GM23338 (cell line): ENCODE measurements at regions not wholly inside any gene's neighbourhood (a gene's known extent, or its start where the extent isn't known, plus 50 kb on each side); places are given as distances from the start of the nearest gene placed in this dataset.

Experiments used
- ATAC-seq: fragments of 200-7000 bp; cut with Tn5 transposase; 3 replicates; pipeline ENCODE4 v1.9.1; 2020
- DNase-seq: peaks from one replicate; pipeline ENCODE4 v3.0.0-alpha.2; 2015; ENCODE audit warnings: low spot score
- H2AFZ ChIP-seq: fragments of 200-600 bp; sonication (generic); 2 replicates; pipeline ENCODE4 v1.8.0; 2016; ENCODE audit warnings: antibody characterized with exemption, mild to moderate bottlenecking, moderate library complexity
- H3F3A ChIP-seq: fragments of 200-600 bp; sonication (generic); replicated peaks from 2 replicates; pipeline ENCODE4 v1.8.0; 2017; ENCODE audit warnings: antibody characterized with exemption, mixed run types, low read depth
- H3K27ac ChIP-seq: fragments of 200-600 bp; sonication (generic); 2 replicates; pipeline ENCODE4 v1.6.1; 2016; ENCODE audit warnings: low read depth
- H3K27me3 ChIP-seq: fragments of 200-600 bp; sonication (generic); 2 replicates; pipeline ENCODE4 v1.8.0; 2016; ENCODE audit warnings: mild to moderate bottlenecking, mixed run types, moderate library complexity; ENCODE audit not compliant: insufficient read depth
- H3K36me3 ChIP-seq: fragments of 200-600 bp; sonication (generic); 2 replicates; pipeline ENCODE4 v1.8.0; 2016; ENCODE audit warnings: mild to moderate bottlenecking; ENCODE audit not compliant: insufficient read depth
- H3K4me1 ChIP-seq: fragments of 200-600 bp; sonication (generic); 2 replicates; pipeline ENCODE4 v1.8.0; 2016; ENCODE audit warnings: mild to moderate bottlenecking, moderate library complexity; ENCODE audit not compliant: insufficient read depth
- H3K4me2 ChIP-seq: fragments of 200-600 bp; sonication (generic); 2 replicates; pipeline ENCODE4 v1.7.1; 2017; ENCODE audit warnings: mixed run types
- H3K4me3 ChIP-seq: fragments of 200-600 bp; sonication (generic); 2 replicates; pipeline ENCODE4 v1.6.1; 2016; ENCODE audit warnings: mixed run types
- H3K79me2 ChIP-seq: fragments of 200-600 bp; sonication (generic); replicated peaks from 2 replicates; pipeline ENCODE4 v1.8.0; 2017; ENCODE audit warnings: mild to moderate bottlenecking; ENCODE audit not compliant: insufficient read depth
- H3K9me2 ChIP-seq: fragments of 200-600 bp; sonication (generic); 2 replicates; pipeline ENCODE4 v1.8.0; 2017; ENCODE audit not compliant: insufficient read depth
- H4K20me1 ChIP-seq: fragments of 200-600 bp; sonication (generic); replicated peaks from 2 replicates; pipeline ENCODE4 v1.8.0; 2017; ENCODE audit warnings: mild to moderate bottlenecking; ENCODE audit not compliant: insufficient read depth
- H3K27ac Mint-ChIP-seq: 2 replicates; pipeline ENCODE4 v1.8.0; 2020; ENCODE audit warnings: inconsistent platforms, mild to moderate bottlenecking, moderate library complexity, mixed read lengths
- H3K27me3 Mint-ChIP-seq: 3 replicates; pipeline ENCODE4 v1.8.0; 2022; ENCODE audit warnings: low read depth, mild to moderate bottlenecking, moderate library complexity, mixed read lengths, inconsistent platforms; ENCODE audit not compliant: insufficient read depth, poor library complexity
- H3K36me3 Mint-ChIP-seq: 3 replicates; pipeline ENCODE4 v1.8.0; 2021; ENCODE audit warnings: low read depth, mild to moderate bottlenecking, inconsistent platforms, moderate library complexity, mixed read lengths
- H3K4me1 Mint-ChIP-seq: 3 replicates; pipeline ENCODE4 v1.8.0; 2020; ENCODE audit warnings: mild to moderate bottlenecking, inconsistent platforms, mixed read lengths
- H3K4me3 Mint-ChIP-seq: 3 replicates; pipeline ENCODE4 v1.8.0; 2021; ENCODE audit warnings: moderate library complexity, mild to moderate bottlenecking, inconsistent platforms, mixed read lengths
- H3K9me3 Mint-ChIP-seq: 3 replicates; pipeline ENCODE4 v1.8.0; 2020; ENCODE audit warnings: moderate library complexity, mild to moderate bottlenecking, inconsistent platforms, mixed read lengths
- CREB1 ChIP-seq: fragments of 250-450 bp; sonication (Bioruptor Pico); IDR thresholded peaks from 2 replicates; pipeline ENCODE4 v1.5.0; 2020; ENCODE audit warnings: low read depth, mild to moderate bottlenecking, moderate library complexity
- CTCF ChIP-seq, 2 experiments: fragments of 200-600 bp in 1 of 2; sonication (generic) in 1 of 2; conservative IDR thresholded peaks; 2 replicates each; pipeline versions ENCODE4 v1.5.1 to v1.6.1; 2016 to 2017; ENCODE audit warnings: antibody characterized with exemption in 2 of 2, low read depth in 2 of 2, mild to moderate bottlenecking in 2 of 2, moderate library complexity in 1 of 2
- ETS1 ChIP-seq: IDR thresholded peaks from 2 replicates; pipeline ENCODE4 v1.6.1; 2016; ENCODE audit warnings: antibody characterized with exemption
- EZH2 ChIP-seq: fragments of 200-600 bp; sonication (generic); IDR thresholded peaks from one replicate; pipeline ENCODE4 v1.8.0; 2017; ENCODE audit warnings: antibody characterized with exemption, mild to moderate bottlenecking, low read depth; ENCODE audit not compliant: unreplicated experiment
- EZH2phosphoT487 ChIP-seq: fragments of 200-600 bp; sonication (generic); IDR thresholded peaks from one replicate; pipeline ENCODE4 v1.8.1; 2018; ENCODE audit warnings: antibody characterized with exemption; ENCODE audit not compliant: unreplicated experiment
- JUNB ChIP-seq: IDR thresholded peaks from one replicate; pipeline ENCODE4 v1.6.1; 2016; ENCODE audit warnings: antibody characterized with exemption; ENCODE audit not compliant: unreplicated experiment
- NANOG ChIP-seq: IDR thresholded peaks from 2 replicates; pipeline ENCODE4 v1.6.1; 2016; ENCODE audit warnings: antibody characterized with exemption, borderline replicate concordance
- POLR2AphosphoS5 ChIP-seq: IDR thresholded peaks from 2 replicates; pipeline ENCODE4 v1.6.1; 2016; ENCODE audit warnings: antibody characterized with exemption, low read depth
- STAT1 ChIP-seq: IDR thresholded peaks from one replicate; pipeline ENCODE4 v1.6.1; 2016; ENCODE audit warnings: antibody characterized with exemption; ENCODE audit not compliant: unreplicated experiment
- ZNF114 ChIP-seq: fragments of 250-450 bp; sonication (Bioruptor Pico); IDR thresholded peaks from 2 replicates; pipeline ENCODE4 v1.5.0; 2020; ENCODE audit warnings: mild to moderate bottlenecking, moderate library complexity
- ZNF331 ChIP-seq: fragments of 250-450 bp; sonication (Bioruptor Pico); IDR thresholded peaks from 2 replicates; pipeline ENCODE4 v1.5.0; 2020; ENCODE audit warnings: low read depth, mild to moderate bottlenecking, moderate library complexity
- TF ChIP-seq, protein P1 (sequence below): IDR thresholded peaks from one replicate; pipeline ENCODE4 v1.6.1; 2018; ENCODE audit warnings: antibody characterized with exemption; ENCODE audit not compliant: unreplicated experiment
- TF ChIP-seq, protein P2 (sequence below): fragments of 250-450 bp; sonication (Bioruptor Pico); IDR thresholded peaks from 2 replicates; pipeline ENCODE4 v1.5.0; 2020; ENCODE audit warnings: mild to moderate bottlenecking, moderate library complexity

- no peak for TF ChIP-seq EZH2phosphoT487
- no peak for TF ChIP-seq EZH2
- no peak for TF ChIP-seq JUNB
- TF ChIP-seq ETS1: no peak
- no peak for TF ChIP-seq CREB1 (CRISPR knock-in tag)
- TF ChIP-seq STAT1: no peak
- no peak for TF ChIP-seq CTCF (conservative IDR thresholded peaks at IDR 0.05; ENCODE audit: low read depth in 2 of 2)
- no peak for TF ChIP-seq NANOG
- TF ChIP-seq, protein P1, sequence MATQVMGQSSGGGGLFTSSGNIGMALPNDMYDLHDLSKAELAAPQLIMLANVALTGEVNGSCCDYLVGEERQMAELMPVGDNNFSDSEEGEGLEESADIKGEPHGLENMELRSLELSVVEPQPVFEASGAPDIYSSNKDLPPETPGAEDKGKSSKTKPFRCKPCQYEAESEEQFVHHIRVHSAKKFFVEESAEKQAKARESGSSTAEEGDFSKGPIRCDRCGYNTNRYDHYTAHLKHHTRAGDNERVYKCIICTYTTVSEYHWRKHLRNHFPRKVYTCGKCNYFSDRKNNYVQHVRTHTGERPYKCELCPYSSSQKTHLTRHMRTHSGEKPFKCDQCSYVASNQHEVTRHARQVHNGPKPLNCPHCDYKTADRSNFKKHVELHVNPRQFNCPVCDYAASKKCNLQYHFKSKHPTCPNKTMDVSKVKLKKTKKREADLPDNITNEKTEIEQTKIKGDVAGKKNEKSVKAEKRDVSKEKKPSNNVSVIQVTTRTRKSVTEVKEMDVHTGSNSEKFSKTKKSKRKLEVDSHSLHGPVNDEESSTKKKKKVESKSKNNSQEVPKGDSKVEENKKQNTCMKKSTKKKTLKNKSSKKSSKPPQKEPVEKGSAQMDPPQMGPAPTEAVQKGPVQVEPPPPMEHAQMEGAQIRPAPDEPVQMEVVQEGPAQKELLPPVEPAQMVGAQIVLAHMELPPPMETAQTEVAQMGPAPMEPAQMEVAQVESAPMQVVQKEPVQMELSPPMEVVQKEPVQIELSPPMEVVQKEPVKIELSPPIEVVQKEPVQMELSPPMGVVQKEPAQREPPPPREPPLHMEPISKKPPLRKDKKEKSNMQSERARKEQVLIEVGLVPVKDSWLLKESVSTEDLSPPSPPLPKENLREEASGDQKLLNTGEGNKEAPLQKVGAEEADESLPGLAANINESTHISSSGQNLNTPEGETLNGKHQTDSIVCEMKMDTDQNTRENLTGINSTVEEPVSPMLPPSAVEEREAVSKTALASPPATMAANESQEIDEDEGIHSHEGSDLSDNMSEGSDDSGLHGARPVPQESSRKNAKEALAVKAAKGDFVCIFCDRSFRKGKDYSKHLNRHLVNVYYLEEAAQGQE: no peak
- TF ChIP-seq POLR2AphosphoS5: no peak
- TF ChIP-seq ZNF114: no peak
- no peak for TF ChIP-seq ZNF331 (CRISPR knock-in tag)
- TF ChIP-seq, protein P2, sequence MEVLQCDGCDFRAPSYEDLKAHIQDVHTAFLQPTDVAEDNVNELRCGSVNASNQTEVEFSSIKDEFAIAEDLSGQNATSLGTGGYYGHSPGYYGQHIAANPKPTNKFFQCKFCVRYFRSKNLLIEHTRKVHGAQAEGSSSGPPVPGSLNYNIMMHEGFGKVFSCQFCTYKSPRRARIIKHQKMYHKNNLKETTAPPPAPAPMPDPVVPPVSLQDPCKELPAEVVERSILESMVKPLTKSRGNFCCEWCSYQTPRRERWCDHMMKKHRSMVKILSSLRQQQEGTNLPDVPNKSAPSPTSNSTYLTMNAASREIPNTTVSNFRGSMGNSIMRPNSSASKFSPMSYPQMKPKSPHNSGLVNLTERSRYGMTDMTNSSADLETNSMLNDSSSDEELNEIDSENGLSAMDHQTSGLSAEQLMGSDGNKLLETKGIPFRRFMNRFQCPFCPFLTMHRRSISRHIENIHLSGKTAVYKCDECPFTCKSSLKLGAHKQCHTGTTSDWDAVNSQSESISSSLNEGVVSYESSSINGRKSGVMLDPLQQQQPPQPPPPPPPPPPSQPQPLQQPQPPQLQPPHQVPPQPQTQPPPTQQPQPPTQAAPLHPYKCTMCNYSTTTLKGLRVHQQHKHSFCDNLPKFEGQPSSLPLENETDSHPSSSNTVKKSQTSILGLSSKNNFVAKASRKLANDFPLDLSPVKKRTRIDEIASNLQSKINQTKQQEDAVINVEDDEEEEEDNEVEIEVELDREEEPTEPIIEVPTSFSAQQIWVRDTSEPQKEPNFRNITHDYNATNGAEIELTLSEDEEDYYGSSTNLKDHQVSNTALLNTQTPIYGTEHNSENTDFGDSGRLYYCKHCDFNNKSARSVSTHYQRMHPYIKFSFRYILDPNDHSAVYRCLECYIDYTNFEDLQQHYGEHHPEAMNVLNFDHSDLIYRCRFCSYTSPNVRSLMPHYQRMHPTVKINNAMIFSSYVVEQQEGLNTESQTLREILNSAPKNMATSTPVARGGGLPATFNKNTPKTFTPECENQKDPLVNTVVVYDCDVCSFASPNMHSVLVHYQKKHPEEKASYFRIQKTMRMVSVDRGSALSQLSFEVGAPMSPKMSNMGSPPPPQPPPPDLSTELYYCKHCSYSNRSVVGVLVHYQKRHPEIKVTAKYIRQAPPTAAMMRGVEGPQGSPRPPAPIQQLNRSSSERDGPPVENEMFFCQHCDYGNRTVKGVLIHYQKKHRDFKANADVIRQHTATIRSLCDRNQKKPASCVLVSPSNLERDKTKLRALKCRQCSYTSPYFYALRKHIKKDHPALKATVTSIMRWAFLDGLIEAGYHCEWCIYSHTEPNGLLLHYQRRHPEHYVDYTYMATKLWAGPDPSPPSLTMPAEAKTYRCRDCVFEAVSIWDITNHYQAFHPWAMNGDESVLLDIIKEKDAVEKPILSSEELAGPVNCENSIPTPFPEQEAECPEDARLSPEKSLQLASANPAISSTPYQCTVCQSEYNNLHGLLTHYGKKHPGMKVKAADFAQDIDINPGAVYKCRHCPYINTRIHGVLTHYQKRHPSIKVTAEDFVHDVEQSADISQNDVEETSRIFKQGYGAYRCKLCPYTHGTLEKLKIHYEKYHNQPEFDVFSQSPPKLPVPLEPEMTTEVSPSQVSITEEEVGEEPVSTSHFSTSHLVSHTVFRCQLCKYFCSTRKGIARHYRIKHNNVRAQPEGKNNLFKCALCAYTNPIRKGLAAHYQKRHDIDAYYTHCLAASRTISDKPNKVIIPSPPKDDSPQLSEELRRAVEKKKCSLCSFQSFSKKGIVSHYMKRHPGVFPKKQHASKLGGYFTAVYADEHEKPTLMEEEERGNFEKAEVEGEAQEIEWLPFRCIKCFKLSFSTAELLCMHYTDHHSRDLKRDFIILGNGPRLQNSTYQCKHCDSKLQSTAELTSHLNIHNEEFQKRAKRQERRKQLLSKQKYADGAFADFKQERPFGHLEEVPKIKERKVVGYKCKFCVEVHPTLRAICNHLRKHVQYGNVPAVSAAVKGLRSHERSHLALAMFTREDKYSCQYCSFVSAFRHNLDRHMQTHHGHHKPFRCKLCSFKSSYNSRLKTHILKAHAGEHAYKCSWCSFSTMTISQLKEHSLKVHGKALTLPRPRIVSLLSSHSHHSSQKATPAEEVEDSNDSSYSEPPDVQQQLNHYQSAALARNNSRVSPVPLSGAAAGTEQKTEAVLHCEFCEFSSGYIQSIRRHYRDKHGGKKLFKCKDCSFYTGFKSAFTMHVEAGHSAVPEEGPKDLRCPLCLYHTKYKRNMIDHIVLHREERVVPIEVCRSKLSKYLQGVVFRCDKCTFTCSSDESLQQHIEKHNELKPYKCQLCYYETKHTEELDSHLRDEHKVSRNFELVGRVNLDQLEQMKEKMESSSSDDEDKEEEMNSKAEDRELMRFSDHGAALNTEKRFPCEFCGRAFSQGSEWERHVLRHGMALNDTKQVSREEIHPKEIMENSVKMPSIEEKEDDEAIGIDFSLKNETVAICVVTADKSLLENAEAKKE: no peak
- no peaks in the 10 kb centered on the region for H3F3A ChIP-seq
- no peaks in the 10 kb centered on the region for H3K9me2 ChIP-seq
- no peaks in the 10 kb centered on the region for H3K4me1 ChIP-seq
- peaks cover 28% of the 10 kb centered on the region for H3K9me3 Mint-ChIP-seq
- DNase-seq (no peak), ATAC-seq (no peak)
- H4K20me1 ChIP-seq: no peaks in the 10 kb centered on the region
- peaks cover 21% of the 10 kb centered on the region for H3K36me3 Mint-ChIP-seq
- no peaks in the 10 kb centered on the region for H3K79me2 ChIP-seq
- no peak overlapping the region for H3K27ac Mint-ChIP-seq
- no peaks in the 10 kb centered on the region for H3K27me3 ChIP-seq
- H3K27ac ChIP-seq: no peak overlapping the region
- no peak overlapping the region for H3K4me3 Mint-ChIP-seq
- no peaks in the 10 kb centered on the region for H3K4me1 Mint-ChIP-seq
- no peak overlapping the region for H2AFZ ChIP-seq
- H3K27me3 Mint-ChIP-seq: peaks cover 2% of the 10 kb centered on the region
- no peaks in the 10 kb centered on the region for H3K36me3 ChIP-seq
- H3K4me2 ChIP-seq: no peak overlapping the region
- H3K4me3 ChIP-seq: no peak overlapping the region
These were observed 91.9 kb upstream of the HSF2 start for GRCh38 chr6:122307577-122307976.
